ENCODE measurements at regions not wholly inside any gene's neighbourhood (a gene's known extent, or its start where the extent isn't known, plus 50 kb on each side); places are given as distances from the start of the nearest gene placed in this dataset. TPM values are rescaled to one million over a fixed set of nuclear protein-coding genes. Genes with fewer than 3 reads are reported as not detected.
"Not testable (repeated sequence)": the region's sequence is repeated elsewhere in the genome, so short reads cannot be mapped to it uniquely, and the experiment has no call there.

GRCh38 chrX:108914791-108915190 is 178.4 kb upstream of the IRS4 start:
- no peaks in the 10 kb centered on the region for H3K36me3 Mint-ChIP-seq (ENCODE audit: low read depth)
- H3K4me1 Mint-ChIP-seq (ENCODE audit: low read depth), result no peaks in the 10 kb centered on the region
- intact Hi-C loops (cut with micrococcal nuclease), result no loop called here
- no peak overlapping the region for H3K4me3 Mint-ChIP-seq
- no peak overlapping the region for H3K27ac Mint-ChIP-seq
- no peaks in the 10 kb centered on the region for H3K27me3 Mint-ChIP-seq (ENCODE audit: low read depth)
- DNase-seq, result no peak
- H3K9me3 Mint-ChIP-seq, result peaks cover 7% of the 10 kb centered on the region
- CTCF ChIA-PET, result no interaction called here

GRCh38 chrX:108903831-108904230 is 167.5 kb upstream of the IRS4 start:
- H3K36me3 Mint-ChIP-seq (ENCODE audit: low read depth); DNase-seq; intact Hi-C loops (cut with micrococcal nuclease); H3K9me3 Mint-ChIP-seq; H3K27me3 Mint-ChIP-seq (ENCODE audit: low read depth); H3K27ac Mint-ChIP-seq; H3K4me1 Mint-ChIP-seq (ENCODE audit: low read depth); H3K4me3 Mint-ChIP-seq; CTCF ChIA-PET: not testable (repeated sequence)

- Mint-ChIP-seq H3K9me3 (peaks cover 7% of the 10 kb centered on the region), H3K4me1 (ENCODE audit: low read depth) (no peaks in the 10 kb centered on the region), H3K36me3 (ENCODE audit: low read depth) (no peaks in the 10 kb centered on the region), H3K4me3 (no peak overlapping the region), H3K27ac (no peak overlapping the region), H3K27me3 (ENCODE audit: low read depth) (no peaks in the 10 kb centered on the region)
- intact Hi-C loops (cut with micrococcal nuclease), result no loop called here
- CTCF ChIA-PET, result no interaction called here
- no peak for DNase-seq
These were observed 164.0 kb upstream of the IRS4 start for GRCh38 chrX:108900333-108900732.

GRCh38 chrX:108896349-108896748 is 160.0 kb upstream of the IRS4 start:
- CTCF ChIA-PET; H3K27me3 Mint-ChIP-seq (ENCODE audit: low read depth); intact Hi-C loops (cut with micrococcal nuclease); H3K4me1 Mint-ChIP-seq (ENCODE audit: low read depth); H3K36me3 Mint-ChIP-seq (ENCODE audit: low read depth); DNase-seq; H3K27ac Mint-ChIP-seq; H3K4me3 Mint-ChIP-seq: not testable (repeated sequence)
- H3K9me3 Mint-ChIP-seq, result peaks cover 10% of the 10 kb centered on the region

GRCh38 chrX:108892501-108892900 is 156.1 kb upstream of the IRS4 start:
- Mint-ChIP-seq H3K36me3 (ENCODE audit: low read depth) (no peaks in the 10 kb centered on the region), H3K4me1 (ENCODE audit: low read depth) (no peaks in the 10 kb centered on the region), H3K4me3 (no peak overlapping the region), H3K9me3 (peaks cover 10% of the 10 kb centered on the region), H3K27ac (no peak overlapping the region), H3K27me3 (ENCODE audit: low read depth) (no peaks in the 10 kb centered on the region)
- CTCF ChIA-PET, result no interaction called here
- no peak for DNase-seq
- intact Hi-C loops (cut with micrococcal nuclease), result no loop called here

GRCh38 chrX:108875548-108875947 is 139.2 kb upstream of the IRS4 start:
- H3K4me3 Mint-ChIP-seq, result no peak overlapping the region

GRCh38 chrX:108843039-108843438 is 106.7 kb upstream of the IRS4 start:
- DNase-seq; CTCF ChIA-PET; H3K4me3 Mint-ChIP-seq; H3K36me3 Mint-ChIP-seq (ENCODE audit: low read depth); H3K9me3 Mint-ChIP-seq; H3K27ac Mint-ChIP-seq; H3K27me3 Mint-ChIP-seq (ENCODE audit: low read depth); intact Hi-C loops (cut with micrococcal nuclease); H3K4me1 Mint-ChIP-seq (ENCODE audit: low read depth): not testable (repeated sequence)

More at GRCh38 chrX:108875548-108875947, 139.2 kb upstream of the IRS4 start:
- intact Hi-C loops (cut with micrococcal nuclease), result no loop called here
- no peaks in the 10 kb centered on the region for H3K4me1 Mint-ChIP-seq (ENCODE audit: low read depth)
- peaks cover 5% of the 10 kb centered on the region for H3K9me3 Mint-ChIP-seq
- CTCF ChIA-PET, result no interaction called here
- H3K27me3 Mint-ChIP-seq (ENCODE audit: low read depth), result no peaks in the 10 kb centered on the region
- no peak overlapping the region for H3K27ac Mint-ChIP-seq
- no peak for DNase-seq
- no peaks in the 10 kb centered on the region for H3K36me3 Mint-ChIP-seq (ENCODE audit: low read depth)

GRCh38 chrX:108833993-108834392 is 97.6 kb upstream of the IRS4 start:
- Mint-ChIP-seq H3K27me3 (ENCODE audit: low read depth) (no peaks in the 10 kb centered on the region), H3K9me3 (no peaks in the 10 kb centered on the region), H3K27ac (no peak overlapping the region), H3K4me3 (no peak overlapping the region), H3K36me3 (ENCODE audit: low read depth) (no peaks in the 10 kb centered on the region), H3K4me1 (ENCODE audit: low read depth) (no peaks in the 10 kb centered on the region)
- CTCF ChIA-PET, result no interaction called here
- no peak for DNase-seq
- intact Hi-C loops (cut with micrococcal nuclease), result no loop called here

- CTCF ChIA-PET, result no interaction called here
- Mint-ChIP-seq H3K9me3 (peaks cover 7% of the 10 kb centered on the region), H3K27ac (no peak overlapping the region)
These were observed 75.5 kb upstream of the IRS4 start for GRCh38 chrX:108811891-108812290.

GRCh38 chrX:108795240-108795639 is 58.9 kb upstream of the IRS4 start:
- Mint-ChIP-seq H3K36me3 (ENCODE audit: low read depth) (no peaks in the 10 kb centered on the region), H3K4me1 (ENCODE audit: low read depth) (no peaks in the 10 kb centered on the region), H3K27ac (no peak overlapping the region), H3K27me3 (ENCODE audit: low read depth) (no peaks in the 10 kb centered on the region), H3K4me3 (no peak overlapping the region), H3K9me3 (peaks cover 2% of the 10 kb centered on the region)
- DNase-seq, result no peak
- CTCF ChIA-PET, result no interaction called here
- intact Hi-C loops (cut with micrococcal nuclease), result no loop called here

More at GRCh38 chrX:108811891-108812290, 75.5 kb upstream of the IRS4 start:
- H3K4me3 Mint-ChIP-seq, result no peak overlapping the region
- no peaks in the 10 kb centered on the region for H3K4me1 Mint-ChIP-seq (ENCODE audit: low read depth)
- H3K36me3 Mint-ChIP-seq (ENCODE audit: low read depth), result no peaks in the 10 kb centered on the region
- intact Hi-C loops (cut with micrococcal nuclease), result no loop called here
- DNase-seq, result no peak
- no peaks in the 10 kb centered on the region for H3K27me3 Mint-ChIP-seq (ENCODE audit: low read depth)

Small RNA genes lying in the stretch of these regions (microRNA-seq; reads per million reads assigned to microRNA genes)
- gene MIR6087 (ENCODE audit: borderline microRNAs expressed, borderline replicate concordance), result not detected
